HG03439 (cell line): ENCODE measurements at regions not wholly inside any gene's neighbourhood (a gene's known extent, or its start where the extent isn't known, plus 50 kb on each side); places are given as distances from the start of the nearest gene placed in this dataset.
"Not testable (repeated sequence)": the region's sequence is repeated elsewhere in the genome, so short reads cannot be mapped to it uniquely, and the experiment has no call there.

Source experiments
- ATAC-seq: cut with Tn5 transposase; IDR thresholded peaks from one replicate; pipeline ENCODE4 v1.9.1; 2021; ENCODE audit warnings: mild to moderate bottlenecking, moderate library complexity; ENCODE audit not compliant: unreplicated experiment

DNA sequence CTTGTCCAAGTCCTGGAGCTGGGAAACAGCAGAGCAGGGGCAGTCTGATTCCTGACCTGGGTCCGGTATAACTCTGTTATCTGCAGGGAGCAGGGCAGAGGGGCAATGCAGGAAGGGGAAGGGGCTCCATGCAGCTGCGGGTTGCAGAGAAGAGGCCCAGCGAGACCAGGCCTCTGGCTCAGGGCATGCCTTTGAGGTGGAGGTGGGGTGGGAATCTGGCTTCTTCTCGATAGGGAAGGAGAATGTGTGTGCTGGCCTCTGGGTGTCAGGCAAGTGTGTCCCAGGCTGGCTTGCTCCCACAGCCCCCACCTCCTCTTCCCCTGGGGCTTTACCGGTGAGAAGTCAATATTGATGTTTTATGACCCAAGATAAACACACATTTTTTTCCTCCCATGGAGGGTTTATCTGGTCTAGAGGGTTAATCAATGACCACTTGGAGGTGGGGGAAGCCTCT is 187.1 kb upstream of the HAAO start:
- ATAC-seq = no peak

GRCh38 chr2:42978887-42979415 is 186.6 kb upstream of the HAAO start:
- ATAC-seq = no peak

GRCh38 chr2:42978175-42978886 is 185.9 kb upstream of the HAAO start:
- no peak for ATAC-seq

GRCh38 chr2:42977270-42978174 is 185.1 kb upstream of the HAAO start:
- no peak for ATAC-seq

GRCh38 chr2:42976351-42976750 is 184.0 kb upstream of the HAAO start:
- ATAC-seq = no peak

DNA sequence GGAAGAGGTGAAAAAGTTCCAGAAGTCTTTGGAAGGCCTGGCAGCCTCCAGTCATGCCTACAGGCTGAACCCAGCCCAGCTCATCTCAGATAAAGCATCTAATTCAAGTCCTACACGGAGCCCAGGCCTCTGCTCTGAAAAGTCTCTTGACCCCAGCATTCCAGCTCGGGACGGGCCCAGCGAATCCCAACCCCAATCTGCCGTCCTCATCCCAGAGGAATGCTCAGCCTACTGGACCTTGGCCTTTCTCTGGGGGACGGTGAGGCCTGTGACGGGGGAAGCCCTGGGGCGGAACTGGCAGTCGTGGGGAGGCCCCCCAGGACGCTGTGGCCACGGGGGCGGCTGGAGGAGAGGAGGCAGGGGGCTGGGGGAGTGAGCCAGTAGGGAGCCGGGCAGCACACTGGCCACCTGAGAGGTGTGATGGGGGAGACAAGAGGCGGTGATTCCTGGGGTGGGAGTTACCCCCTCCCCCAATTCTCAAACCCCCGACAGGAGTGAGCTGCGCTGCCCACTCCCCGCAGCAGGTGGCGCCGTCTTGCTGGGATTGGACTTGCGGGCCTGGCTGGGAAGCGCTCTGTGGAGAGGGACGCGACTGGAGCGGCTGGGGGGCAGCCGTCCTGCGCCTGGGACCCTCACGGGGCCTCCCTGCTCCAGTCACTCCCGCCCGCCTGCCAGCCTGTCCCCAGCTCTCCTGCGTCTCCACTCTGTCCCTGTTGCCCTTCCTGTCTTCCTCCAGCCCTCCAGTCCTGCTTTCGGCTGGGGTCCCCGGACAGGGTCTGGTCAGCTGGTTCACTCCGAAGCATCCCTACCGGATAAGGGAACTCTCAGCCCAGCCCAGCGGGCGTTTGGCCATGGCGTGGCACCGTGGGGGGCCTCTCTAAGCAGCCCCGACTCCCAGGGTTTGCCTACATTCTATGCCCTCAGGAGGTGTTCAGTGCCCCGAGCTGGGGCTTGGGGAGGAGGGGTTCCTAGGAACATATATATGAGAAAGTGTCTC is 182.6 kb upstream of the HAAO start:
- no peak for ATAC-seq

DNA sequence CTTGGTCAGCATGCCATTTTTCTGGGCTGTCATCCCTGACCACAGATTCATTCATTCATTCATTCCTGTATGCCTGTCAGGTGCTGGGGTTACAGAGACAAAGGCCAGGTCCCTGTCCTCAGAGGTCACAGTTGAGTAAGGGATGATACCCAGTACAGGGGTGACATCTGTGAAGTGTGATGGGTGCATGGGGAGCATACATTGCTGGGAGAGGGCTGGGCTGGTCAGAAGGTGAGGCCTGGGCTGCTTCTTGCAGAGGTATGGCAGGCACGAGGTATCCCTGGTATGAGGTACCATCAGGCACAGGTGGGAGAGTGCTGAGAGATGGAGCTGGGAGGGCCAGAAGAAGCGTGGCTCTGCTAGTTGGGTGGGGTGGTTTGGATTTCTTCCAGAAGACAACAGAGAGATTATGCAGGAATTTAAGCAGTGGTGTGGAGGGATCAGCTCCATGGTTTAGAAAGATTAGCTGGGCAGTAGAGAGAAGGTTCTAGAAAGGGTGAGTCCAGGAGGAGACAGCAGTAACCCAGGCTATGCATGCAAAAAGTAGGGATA is 181.9 kb upstream of the HAAO start:
- ATAC-seq = no peak

- ATAC-seq = no peak
Measured at GRCh38 chr2:42973726-42974125, 181.3 kb upstream of the HAAO start.

DNA sequence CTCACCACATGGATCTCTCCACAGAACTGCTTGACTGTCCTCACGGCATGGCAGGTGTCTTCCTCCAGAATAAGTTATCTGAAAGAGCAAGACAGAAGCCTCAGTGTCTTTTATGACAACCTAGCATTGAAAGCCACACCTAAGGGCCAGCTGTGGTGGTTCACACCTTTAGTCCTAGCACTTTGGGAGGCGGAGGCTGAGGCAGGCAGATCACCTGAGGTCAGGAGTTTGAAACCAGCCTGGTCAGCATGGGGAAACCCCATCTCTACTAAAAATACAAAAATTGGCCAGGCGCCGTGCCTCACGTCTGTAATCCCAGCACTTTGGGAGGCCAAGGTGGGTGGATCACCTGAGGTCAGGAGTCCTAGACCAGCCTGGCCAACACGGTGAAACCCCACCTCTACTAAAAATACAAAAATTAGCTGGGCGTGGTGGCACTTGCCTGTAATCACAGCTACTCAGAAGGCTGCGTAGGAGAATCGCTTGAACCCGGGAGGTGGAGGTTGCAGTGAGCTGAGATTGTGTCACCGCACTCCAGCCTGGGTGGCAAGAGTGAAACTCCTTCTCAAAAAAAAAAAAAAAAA is 180.6 kb upstream of the HAAO start:
- ATAC-seq = not testable (repeated sequence)

DNA sequence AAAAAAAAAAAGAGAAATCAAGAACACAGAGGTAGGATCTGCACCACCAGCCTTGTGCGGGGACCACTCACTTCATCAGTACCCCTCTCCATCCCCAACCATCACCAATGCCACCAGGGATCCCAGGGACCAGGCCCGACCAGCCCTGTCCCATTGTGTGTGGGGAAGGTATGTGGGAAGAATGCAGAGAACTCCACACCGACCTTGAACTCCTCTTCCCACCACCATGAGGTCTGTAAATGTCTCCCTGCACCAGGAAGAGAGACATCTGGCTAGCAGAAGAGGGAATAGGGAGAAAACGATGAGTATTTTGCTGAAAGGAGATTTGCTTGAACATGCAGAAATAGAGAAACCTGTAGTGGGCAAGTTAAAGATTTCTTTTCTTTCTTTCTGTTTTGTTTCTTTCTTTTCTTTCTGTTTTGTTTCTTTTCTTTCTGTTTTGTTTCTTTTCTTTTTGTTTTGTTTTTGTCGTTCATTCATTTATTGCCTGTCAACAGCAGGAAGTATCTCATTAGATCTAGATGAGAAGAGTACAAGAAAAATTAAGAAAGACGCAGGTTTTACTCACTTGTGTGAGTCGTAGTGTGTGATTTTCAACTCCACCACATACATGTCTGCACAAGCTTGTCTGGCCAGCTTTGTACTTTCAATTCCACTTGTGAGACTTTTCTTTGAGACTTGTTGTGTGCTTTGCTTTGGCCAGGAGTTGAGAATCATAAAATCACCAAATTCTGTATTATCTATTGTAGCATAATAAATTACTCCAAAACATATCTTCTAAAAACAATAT is 179.8 kb upstream of the HAAO start:
- no peak for ATAC-seq

DNA sequence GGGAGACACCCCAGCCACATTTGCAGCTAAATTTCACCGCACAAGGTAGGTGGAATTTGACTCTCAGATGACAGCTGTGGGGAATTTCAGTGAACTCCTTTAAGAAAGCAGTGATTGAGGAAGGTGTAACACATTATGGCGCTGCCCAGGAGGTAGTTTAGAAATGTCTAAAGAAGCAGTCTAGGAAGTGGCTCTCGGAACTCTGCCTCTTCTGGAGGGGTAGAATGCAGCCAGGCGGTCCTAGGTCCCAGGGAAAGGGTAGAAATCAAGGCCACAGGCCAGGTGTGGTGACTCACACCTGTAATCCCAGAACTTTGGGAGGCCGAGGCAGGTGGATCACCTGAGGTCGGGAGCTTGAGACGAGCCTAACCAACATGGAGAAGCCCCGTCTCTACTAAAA is 179.0 kb upstream of the HAAO start:
- ATAC-seq = no peak

- no peak for ATAC-seq
Measured at GRCh38 chr2:42970151-42970550, 177.8 kb upstream of the HAAO start.

DNA sequence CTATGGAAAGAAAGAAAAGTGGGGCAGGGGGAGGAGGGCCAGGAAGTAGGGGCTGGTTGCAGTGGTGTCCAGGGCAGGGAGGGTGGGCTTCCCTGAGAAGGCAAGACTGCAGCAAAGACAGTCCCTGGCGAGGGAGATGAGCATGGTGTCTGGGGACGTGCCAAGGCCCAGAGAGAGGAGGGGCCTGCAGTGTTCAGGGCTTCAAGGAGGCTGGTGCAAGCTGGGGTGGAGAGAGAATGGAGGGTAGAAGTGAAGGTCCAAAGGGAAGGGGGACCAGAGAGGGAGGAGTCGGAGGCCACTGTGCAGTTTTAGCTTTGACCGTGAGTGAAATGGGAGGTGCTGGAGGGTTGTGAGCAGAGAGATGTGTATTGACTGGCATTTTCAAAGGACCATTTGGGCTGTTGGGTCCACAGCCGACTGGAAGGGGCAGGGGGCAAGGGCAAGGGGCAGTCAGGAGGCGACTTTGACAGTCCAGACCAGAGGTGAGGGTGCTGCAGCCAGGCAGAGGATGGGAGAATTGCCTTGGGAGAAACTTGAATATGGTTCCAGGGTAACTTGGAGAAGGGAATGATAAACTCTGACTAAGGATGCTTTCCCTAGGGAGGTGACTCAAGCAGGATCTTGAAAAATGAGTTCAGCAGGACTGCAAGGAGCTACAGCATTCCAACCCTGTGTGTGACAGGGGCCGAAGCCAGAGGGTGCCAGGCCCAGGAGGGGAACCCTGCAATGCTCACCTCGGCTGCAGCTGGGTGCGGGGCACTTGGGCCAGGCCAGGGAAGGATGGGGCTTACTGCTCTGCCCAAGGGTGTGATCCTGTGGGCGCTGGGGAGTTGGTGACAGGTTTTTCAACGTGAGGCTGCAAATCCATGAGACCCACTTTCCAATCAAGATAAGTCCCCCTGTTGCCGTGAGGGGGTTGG is 177.1 kb upstream of the HAAO start:
- ATAC-seq = no peak

DNA sequence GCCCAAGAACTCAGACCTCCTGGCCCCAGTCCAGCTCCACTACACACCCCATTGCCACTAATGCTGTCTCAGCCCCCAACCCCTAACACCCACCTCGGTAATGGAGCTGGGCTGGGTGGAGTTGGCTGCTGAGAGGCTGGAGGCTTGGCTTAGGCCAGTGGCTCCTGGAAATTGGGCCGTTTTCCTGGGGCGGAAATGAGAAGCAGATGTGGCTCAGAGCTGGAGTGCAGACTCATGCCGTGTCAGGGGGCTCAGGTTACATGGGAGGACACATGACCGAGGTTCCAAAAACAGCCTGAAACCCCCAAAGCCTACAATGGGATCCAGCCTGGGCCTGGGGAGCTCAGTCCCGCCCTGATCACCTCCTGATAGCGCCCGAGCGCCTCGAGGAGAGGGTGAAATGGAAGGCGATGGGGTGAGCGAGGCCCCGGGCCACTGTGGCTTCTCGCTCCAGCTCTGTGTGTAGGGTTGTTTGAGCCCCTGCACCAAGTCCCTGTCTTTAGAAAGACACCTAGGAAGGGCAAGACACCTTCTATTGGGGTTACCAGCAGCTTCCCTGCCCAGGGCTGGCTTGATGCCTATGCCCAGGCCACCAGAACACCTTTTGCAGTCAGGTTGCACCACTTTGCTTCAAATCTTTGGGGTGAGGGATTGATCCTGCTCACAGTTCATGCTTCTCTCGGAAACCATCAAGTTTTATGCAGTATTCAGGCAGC is 175.7 kb upstream of the HAAO start:
- ATAC-seq = no peak

- no peak for ATAC-seq
Measured at GRCh38 chr2:42965910-42966309, 173.5 kb upstream of the HAAO start.

DNA sequence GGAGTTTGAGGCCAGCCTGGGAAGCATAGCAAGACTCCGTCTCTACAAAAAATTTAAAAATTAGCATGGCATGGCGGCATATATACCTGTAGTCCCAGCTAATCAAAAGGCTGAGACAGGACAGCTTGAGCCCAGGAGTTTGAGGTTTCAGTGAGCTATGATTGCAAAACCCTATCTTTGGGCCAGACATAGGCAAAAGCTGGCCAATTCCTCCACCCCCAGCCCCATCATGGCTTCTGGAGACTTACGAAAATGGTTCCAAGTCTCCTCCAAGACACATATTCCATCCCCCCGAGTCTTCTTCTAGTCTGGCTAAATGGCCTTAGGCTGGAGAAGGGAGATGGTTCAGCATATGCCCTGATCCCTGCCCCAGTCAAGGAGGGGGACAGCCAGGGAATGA is 172.8 kb upstream of the HAAO start:
- no peak for ATAC-seq

- ATAC-seq = no peak
Measured at GRCh38 chr2:42964439-42965083, 172.2 kb upstream of the HAAO start.
